ENCODE measurements at regions not wholly inside any gene's neighbourhood (a gene's known extent, or its start where the extent isn't known, plus 50 kb on each side); places are given as distances from the start of the nearest gene placed in this dataset.
"Not testable (repeated sequence)": the region's sequence is repeated elsewhere in the genome, so short reads cannot be mapped to it uniquely, and the experiment has no call there.

- DNase-seq (no peak), ATAC-seq (ENCODE audit: insufficient read depth, low FRiP score) (no peak)
- Histone ChIP-seq H3K27ac (ENCODE audit: low read depth in 1 of 2, low read length in 1 of 2) (no peak overlapping the region), H3K9me3 (ENCODE audit: control insufficient read depth in 4 of 4, insufficient read depth in 3 of 4, low read length in 3 of 4) (peaks cover 0 to 6% (median 0%) of the 10 kb centered on the region in 4 donors), H3K9ac (ENCODE audit: insufficient read depth in 1 of 2, low read length in 2 of 2) (no peak overlapping the region), H3K36me3 (ENCODE audit: control insufficient read depth in 4 of 4, insufficient read depth in 4 of 4, low read length in 4 of 4) (no peaks in the 10 kb centered on the region), H3K27me3 (ENCODE audit: control insufficient read depth in 3 of 3, insufficient read depth in 3 of 3, low read length in 2 of 3) (no peaks in the 10 kb centered on the region), H3K4me3 (no peak overlapping the region), H3K4me1 (ENCODE audit: control insufficient read depth in 5 of 5, insufficient read depth in 5 of 5, low read length in 5 of 5) (no peaks in the 10 kb centered on the region)
- no peak for TF ChIP-seq CTCF (IDR thresholded peaks at IDR 0.05; ENCODE audit: control extremely low read depth, extremely low read depth)
Observed at GRCh38 chr12:74595696-74596095, 58.1 kb downstream of the ATXN7L3B start.

- Histone ChIP-seq H3K27me3 (ENCODE audit: control insufficient read depth in 3 of 3, insufficient read depth in 3 of 3, low read length in 2 of 3) (no peaks in the 10 kb centered on the region), H3K4me1 (ENCODE audit: control insufficient read depth in 5 of 5, insufficient read depth in 5 of 5, low read length in 5 of 5) (no peaks in the 10 kb centered on the region), H3K36me3 (ENCODE audit: control insufficient read depth in 4 of 4, insufficient read depth in 4 of 4, low read length in 4 of 4) (no peaks in the 10 kb centered on the region), H3K4me3 (no peak overlapping the region), H3K27ac (ENCODE audit: low read depth in 1 of 2, low read length in 1 of 2) (no peak overlapping the region), H3K9ac (ENCODE audit: insufficient read depth in 1 of 2, low read length in 2 of 2) (no peak overlapping the region), H3K9me3 (ENCODE audit: control insufficient read depth in 4 of 4, insufficient read depth in 3 of 4, low read length in 3 of 4) (peaks cover 0 to 6% (median 0%) of the 10 kb centered on the region in 4 donors)
- TF ChIP-seq CTCF (IDR thresholded peaks at IDR 0.05; ENCODE audit: control extremely low read depth, extremely low read depth): no peak
- ATAC-seq (ENCODE audit: insufficient read depth, low FRiP score) (no peak), DNase-seq (no peak)
Observed at GRCh38 chr12:74598819-74599218, 61.2 kb downstream of the ATXN7L3B start.

DNA sequence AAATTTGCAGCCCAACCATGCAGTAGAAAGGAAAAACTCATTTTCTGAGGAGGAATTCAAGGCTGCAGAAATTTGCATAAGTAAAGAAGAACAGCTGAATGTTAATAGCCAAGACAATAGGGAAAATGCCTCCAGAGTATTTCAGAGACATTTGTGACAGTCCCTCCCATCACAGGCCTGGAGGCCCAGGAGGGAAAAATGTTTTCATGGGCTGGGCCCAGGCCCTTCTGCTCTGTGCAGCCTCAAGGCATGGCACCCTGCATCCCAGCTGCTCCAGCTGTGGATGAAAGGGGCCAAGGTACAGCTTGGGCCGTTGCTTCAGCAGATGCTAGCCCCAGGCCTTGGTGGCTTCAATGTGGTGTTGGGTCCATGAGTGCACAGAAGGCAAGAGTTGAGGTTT, 62.3 kb downstream of the ATXN7L3B start:
- Histone ChIP-seq H3K36me3 (ENCODE audit: control insufficient read depth in 4 of 4, insufficient read depth in 4 of 4, low read length in 4 of 4) (no peaks in the 10 kb centered on the region), H3K4me3 (no peak overlapping the region), H3K27ac (ENCODE audit: low read depth in 1 of 2, low read length in 1 of 2) (no peak overlapping the region), H3K4me1 (ENCODE audit: control insufficient read depth in 5 of 5, insufficient read depth in 5 of 5, low read length in 5 of 5) (no peaks in the 10 kb centered on the region), H3K9me3 (ENCODE audit: control insufficient read depth in 4 of 4, insufficient read depth in 3 of 4, low read length in 3 of 4) (peaks cover 0 to 6% (median 0%) of the 10 kb centered on the region in 4 donors), H3K27me3 (ENCODE audit: control insufficient read depth in 3 of 3, insufficient read depth in 3 of 3, low read length in 2 of 3) (no peaks in the 10 kb centered on the region), H3K9ac (ENCODE audit: insufficient read depth in 1 of 2, low read length in 2 of 2) (no peak overlapping the region)
- DNase-seq: no peak
- TF ChIP-seq CTCF (IDR thresholded peaks at IDR 0.05; ENCODE audit: control extremely low read depth, extremely low read depth): no peak
- 45 to 65% methylated on average over 1 of the region's 1 CpG for WGBS, 2 donors
- no peak for ATAC-seq (ENCODE audit: insufficient read depth, low FRiP score)

GRCh38 chr12:74600817-74601216, 63.2 kb downstream of the ATXN7L3B start:
- not testable (repeated sequence) for H3K9me3 ChIP-seq (ENCODE audit: control insufficient read depth in 4 of 4, insufficient read depth in 3 of 4, low read length in 3 of 4); H3K27me3 ChIP-seq (ENCODE audit: control insufficient read depth in 3 of 3, insufficient read depth in 3 of 3, low read length in 2 of 3); DNase-seq; H3K4me3 ChIP-seq; H3K4me1 ChIP-seq (ENCODE audit: control insufficient read depth in 5 of 5, insufficient read depth in 5 of 5, low read length in 5 of 5); H3K9ac ChIP-seq (ENCODE audit: insufficient read depth in 1 of 2, low read length in 2 of 2); H3K27ac ChIP-seq (ENCODE audit: low read depth in 1 of 2, low read length in 1 of 2); H3K36me3 ChIP-seq (ENCODE audit: control insufficient read depth in 4 of 4, insufficient read depth in 4 of 4, low read length in 4 of 4); ATAC-seq (ENCODE audit: insufficient read depth, low FRiP score)

All from lung (tissue), 11 donors.